ENCODE measurements at regions not wholly inside any gene's neighbourhood (a gene's known extent, or its start where the extent isn't known, plus 50 kb on each side); places are given as distances from the start of the nearest gene placed in this dataset.

DNA sequence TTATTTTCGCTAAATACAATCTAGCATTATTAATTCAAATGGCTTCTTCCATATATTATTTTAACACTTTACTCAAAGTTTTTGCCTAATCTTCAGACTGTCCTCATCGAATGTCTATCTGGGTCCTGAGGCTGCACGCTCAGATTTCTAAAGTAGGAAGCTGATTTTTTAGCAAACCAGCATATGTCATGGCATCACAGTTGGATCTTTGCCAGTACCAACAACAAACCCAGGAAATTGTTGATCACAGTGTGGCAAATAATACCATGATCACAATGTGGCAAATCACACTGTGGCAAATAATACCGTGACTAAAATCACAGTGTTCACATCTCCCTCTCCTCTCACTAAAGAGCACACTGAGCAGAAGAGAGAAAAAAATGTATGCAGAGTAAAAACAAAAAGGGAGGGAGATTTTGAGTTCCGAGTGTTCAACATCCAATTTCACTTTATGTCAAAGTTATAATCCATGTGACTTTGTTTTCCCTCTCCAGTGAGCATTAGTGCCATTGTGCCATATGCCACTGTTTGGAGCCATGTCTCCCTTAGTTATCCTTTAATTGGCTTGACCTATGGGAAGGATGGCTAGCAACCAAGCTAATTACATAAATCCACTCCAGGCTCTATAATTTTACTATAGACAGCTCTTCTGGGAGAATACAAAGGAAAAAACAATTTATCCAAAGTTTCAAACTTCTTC is 1059.6 kb downstream of the HACE1 start:
- TF ChIP-seq ZNF274 (IDR thresholded peaks at IDR 0.05; ENCODE audit: insufficient read depth, insufficient read length) (no peak), CUX1 (IDR thresholded peaks at IDR 0.05; ENCODE audit: insufficient replicate concordance, low read depth, low read length) (no peak), PKNOX1 (IDR thresholded peaks at IDR 0.05) (no peak), MXI1 (IDR thresholded peaks at IDR 0.05; ENCODE audit: low read depth, low read length) (no peak), EZH2 (IDR thresholded peaks at IDR 0.05; ENCODE audit: borderline replicate concordance, control insufficient read depth, low read depth, low read length) (no peak), GABPA (IDR thresholded peaks at IDR 0.05; ENCODE audit: low read depth) (no peak), YY1 (IDR thresholded peaks at IDR 0.05; ENCODE audit: low read depth, low read length) (no peak), SKIL (IDR thresholded peaks at IDR 0.05; ENCODE audit: low read depth, poor library complexity, severe bottlenecking) (no peak), TAF1 (IDR thresholded peaks at IDR 0.05; ENCODE audit: borderline replicate concordance, low read depth, low read length) (no peak), RAD21 (IDR thresholded peaks at IDR 0.05; ENCODE audit: insufficient read depth, low read depth, low read length) (no peak), RFX5 (IDR thresholded peaks at IDR 0.05; ENCODE audit: low read depth, low read length) (no peak), PAX5 (IDR thresholded peaks at IDR 0.05; ENCODE audit: borderline replicate concordance, low read depth, low read length) (no peak)
- TF ChIP-seq, protein P1, sequence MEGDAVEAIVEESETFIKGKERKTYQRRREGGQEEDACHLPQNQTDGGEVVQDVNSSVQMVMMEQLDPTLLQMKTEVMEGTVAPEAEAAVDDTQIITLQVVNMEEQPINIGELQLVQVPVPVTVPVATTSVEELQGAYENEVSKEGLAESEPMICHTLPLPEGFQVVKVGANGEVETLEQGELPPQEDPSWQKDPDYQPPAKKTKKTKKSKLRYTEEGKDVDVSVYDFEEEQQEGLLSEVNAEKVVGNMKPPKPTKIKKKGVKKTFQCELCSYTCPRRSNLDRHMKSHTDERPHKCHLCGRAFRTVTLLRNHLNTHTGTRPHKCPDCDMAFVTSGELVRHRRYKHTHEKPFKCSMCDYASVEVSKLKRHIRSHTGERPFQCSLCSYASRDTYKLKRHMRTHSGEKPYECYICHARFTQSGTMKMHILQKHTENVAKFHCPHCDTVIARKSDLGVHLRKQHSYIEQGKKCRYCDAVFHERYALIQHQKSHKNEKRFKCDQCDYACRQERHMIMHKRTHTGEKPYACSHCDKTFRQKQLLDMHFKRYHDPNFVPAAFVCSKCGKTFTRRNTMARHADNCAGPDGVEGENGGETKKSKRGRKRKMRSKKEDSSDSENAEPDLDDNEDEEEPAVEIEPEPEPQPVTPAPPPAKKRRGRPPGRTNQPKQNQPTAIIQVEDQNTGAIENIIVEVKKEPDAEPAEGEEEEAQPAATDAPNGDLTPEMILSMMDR (IDR thresholded peaks at IDR 0.05 in 2 of 3, conservative IDR thresholded peaks at IDR 0.05 in 1 of 3; ENCODE audit: control insufficient read depth in 2 of 3, extremely low read depth in 1 of 3, insufficient read depth in 1 of 3, low read depth in 3 of 3, low read length in 3 of 3): no peak
- TF ChIP-seq, protein P2, sequence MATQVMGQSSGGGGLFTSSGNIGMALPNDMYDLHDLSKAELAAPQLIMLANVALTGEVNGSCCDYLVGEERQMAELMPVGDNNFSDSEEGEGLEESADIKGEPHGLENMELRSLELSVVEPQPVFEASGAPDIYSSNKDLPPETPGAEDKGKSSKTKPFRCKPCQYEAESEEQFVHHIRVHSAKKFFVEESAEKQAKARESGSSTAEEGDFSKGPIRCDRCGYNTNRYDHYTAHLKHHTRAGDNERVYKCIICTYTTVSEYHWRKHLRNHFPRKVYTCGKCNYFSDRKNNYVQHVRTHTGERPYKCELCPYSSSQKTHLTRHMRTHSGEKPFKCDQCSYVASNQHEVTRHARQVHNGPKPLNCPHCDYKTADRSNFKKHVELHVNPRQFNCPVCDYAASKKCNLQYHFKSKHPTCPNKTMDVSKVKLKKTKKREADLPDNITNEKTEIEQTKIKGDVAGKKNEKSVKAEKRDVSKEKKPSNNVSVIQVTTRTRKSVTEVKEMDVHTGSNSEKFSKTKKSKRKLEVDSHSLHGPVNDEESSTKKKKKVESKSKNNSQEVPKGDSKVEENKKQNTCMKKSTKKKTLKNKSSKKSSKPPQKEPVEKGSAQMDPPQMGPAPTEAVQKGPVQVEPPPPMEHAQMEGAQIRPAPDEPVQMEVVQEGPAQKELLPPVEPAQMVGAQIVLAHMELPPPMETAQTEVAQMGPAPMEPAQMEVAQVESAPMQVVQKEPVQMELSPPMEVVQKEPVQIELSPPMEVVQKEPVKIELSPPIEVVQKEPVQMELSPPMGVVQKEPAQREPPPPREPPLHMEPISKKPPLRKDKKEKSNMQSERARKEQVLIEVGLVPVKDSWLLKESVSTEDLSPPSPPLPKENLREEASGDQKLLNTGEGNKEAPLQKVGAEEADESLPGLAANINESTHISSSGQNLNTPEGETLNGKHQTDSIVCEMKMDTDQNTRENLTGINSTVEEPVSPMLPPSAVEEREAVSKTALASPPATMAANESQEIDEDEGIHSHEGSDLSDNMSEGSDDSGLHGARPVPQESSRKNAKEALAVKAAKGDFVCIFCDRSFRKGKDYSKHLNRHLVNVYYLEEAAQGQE (IDR thresholded peaks at IDR 0.05; ENCODE audit: low read depth, low read length): no peak
